ENCODE measurements at regions not wholly inside any gene's neighbourhood (a gene's known extent, or its start where the extent isn't known, plus 50 kb on each side); places are given as distances from the start of the nearest gene placed in this dataset.

GRCh38 chr15:67944010-67944641 is 104.3 kb upstream of the RNU6-1 start:
- intact Hi-C loops (cut with DNase I): no loop called here
- WGBS, 2 donors: 38 to 58% methylated on average over 2 to 8 of the region's 10 CpGs
- Histone ChIP-seq H3K27me3 (no peaks in the 10 kb centered on the region), H3K36me3 (no peaks in the 10 kb centered on the region), H3K4me1 (peaks cover 0 to 23% (median 10%) of the 10 kb centered on the region in 3 donors), H3K4me3 (no peak overlapping the region), H3K27ac (peak overlapping the region in 2 of 4 donors; percentile 53 to 75), H3K9me3 (no peaks in the 10 kb centered on the region)
- DNase-seq: no peak
- TF ChIP-seq POLR2A (IDR thresholded peaks at IDR 0.05) (no peak), CTCF (IDR thresholded peaks at IDR 0.05) (no peak)

GRCh38 chr15:67945131-67945530 is 105.3 kb upstream of the RNU6-1 start:
- Histone ChIP-seq H3K4me3 (no peak overlapping the region), H3K9me3 (no peaks in the 10 kb centered on the region), H3K27me3 (no peaks in the 10 kb centered on the region), H3K27ac (peak overlapping the region in 1 of 4 donors; percentile 53), H3K36me3 (no peaks in the 10 kb centered on the region), H3K4me1 (peaks cover 0 to 23% (median 10%) of the 10 kb centered on the region in 3 donors)
- no peak for DNase-seq
- intact Hi-C loops (cut with DNase I): no loop called here
- TF ChIP-seq CTCF (IDR thresholded peaks at IDR 0.05) (no peak), POLR2A (IDR thresholded peaks at IDR 0.05) (no peak)
- 76 to 86% methylated on average over 2 of the region's 2 CpGs for WGBS, 2 donors

- Histone ChIP-seq H3K27me3 (no peaks in the 10 kb centered on the region), H3K4me3 (no peak overlapping the region), H3K27ac (peak overlapping the region in 3 of 4 donors; percentile 7 to 53 (median 23))
These were observed 106.3 kb upstream of the RNU6-1 start for GRCh38 chr15:67945951-67946700.

GRCh38 chr15:67946701-67947100 is 106.9 kb upstream of the RNU6-1 start:
- Histone ChIP-seq H3K4me1 (peaks cover 0 to 20% (median 10%) of the 10 kb centered on the region in 3 donors), H3K27ac (peak overlapping the region in 3 of 4 donors; percentile 7 to 53 (median 23)), H3K4me3 (no peak overlapping the region), H3K27me3 (no peaks in the 10 kb centered on the region), H3K9me3 (no peaks in the 10 kb centered on the region), H3K36me3 (no peaks in the 10 kb centered on the region)
- intact Hi-C loops (cut with DNase I): no loop called here
- no peak for TF ChIP-seq POLR2A (IDR thresholded peaks at IDR 0.05)
- no peak for TF ChIP-seq CTCF (IDR thresholded peaks at IDR 0.05)
- no peak for DNase-seq
- 31 to 36% methylated on average over 4 of the region's 4 CpGs for WGBS, 2 donors

More at GRCh38 chr15:67945951-67946700, 106.3 kb upstream of the RNU6-1 start:
- Histone ChIP-seq H3K36me3 (no peaks in the 10 kb centered on the region), H3K9me3 (no peaks in the 10 kb centered on the region), H3K4me1 (peaks cover 0 to 23% (median 10%) of the 10 kb centered on the region in 3 donors)
- no peak for DNase-seq
- 30 to 63% methylated on average over 3 to 5 of the region's 6 CpGs for WGBS, 2 donors
- TF ChIP-seq CTCF (IDR thresholded peaks at IDR 0.05) (no peak), POLR2A (IDR thresholded peaks at IDR 0.05) (no peak)
- intact Hi-C loops (cut with DNase I): no loop called here

Data from esophagus squamous epithelium (tissue), 5 donors.